Lung (tissue), 11 donors: ENCODE measurements at regions not wholly inside any gene's neighbourhood (a gene's known extent, or its start where the extent isn't known, plus 50 kb on each side); places are given as distances from the start of the nearest gene placed in this dataset.

ENCODE experiments used
- ATAC-seq: fragments of 200-7000 bp; cut with Tn5 transposase; one replicate; pipeline ENCODE4 v1.9.1; 2020; ENCODE audit warnings: moderate number of reproducible peaks; ENCODE audit not compliant: insufficient read depth, low FRiP score
- DNase-seq, 3 donors: peaks; one replicate each; pipeline ENCODE4 v3.0.0-alpha.2; 2013 to 2017
- H3K27ac ChIP-seq, 2 donors: one replicate each; pipeline ENCODE4 v1.5.1; 2013; ENCODE audit warnings: mild to moderate bottlenecking in 2 of 2, moderate library complexity in 2 of 2, control low read depth in 1 of 2, inconsistent platforms in 1 of 2, low read depth in 1 of 2, low read length in 1 of 2
- H3K27me3 ChIP-seq, 3 donors: one replicate each; pipeline ENCODE4 v1.5.1; 2013; ENCODE audit warnings: low read length in 2 of 3; ENCODE audit not compliant: control insufficient read depth in 3 of 3, insufficient read depth in 3 of 3
- H3K36me3 ChIP-seq, 4 donors: one replicate each; pipeline ENCODE4 v1.5.1; 2013; ENCODE audit warnings: low read length in 4 of 4, mild to moderate bottlenecking in 1 of 4, moderate library complexity in 1 of 4; ENCODE audit not compliant: control insufficient read depth in 4 of 4, insufficient read depth in 4 of 4
- H3K4me1 ChIP-seq, 5 donors: one replicate each; pipeline ENCODE4 v1.5.1; 2013; ENCODE audit warnings: low read length in 5 of 5, mild to moderate bottlenecking in 2 of 5, moderate library complexity in 1 of 5; ENCODE audit not compliant: control insufficient read depth in 5 of 5, insufficient read depth in 5 of 5
- H3K4me3 ChIP-seq: one replicate; pipeline ENCODE4 v1.5.1; 2013; ENCODE audit warnings: mild to moderate bottlenecking, control low read depth, moderate library complexity
- H3K9ac ChIP-seq, 2 donors: one replicate each; pipeline ENCODE4 v1.5.1; 2013; ENCODE audit warnings: low read length in 2 of 2, control low read depth in 1 of 2; ENCODE audit not compliant: insufficient read depth in 1 of 2
- H3K9me3 ChIP-seq, 4 donors: one replicate each; pipeline ENCODE4 v1.5.1; 2013; ENCODE audit warnings: low read length in 3 of 4, mild to moderate bottlenecking in 1 of 4, moderate library complexity in 1 of 4; ENCODE audit not compliant: control insufficient read depth in 4 of 4, insufficient read depth in 3 of 4
- WGBS, 2 donors: extraction: QIAGEN DNeasy Blood & Tissue Kit; methylation state at CpG; one replicate each; pipeline ENCODE4 v1.1.7; 2013; 5-methylcytosine and 5-hydroxymethylcytosine counted together
- TF ChIP-seq, protein P1 (sequence below): IDR thresholded peaks from 2 replicates; pipeline ENCODE4 v1.5.1; 2012; ENCODE audit warnings: mild to moderate bottlenecking; ENCODE audit errors: control extremely low read depth, extremely low read depth
- donor health status: control.
- donor health status: control.
- donor health status: Bipolar disorder and iron deficiency.
- donor health status: healthy.
- donor health status: DM: yes; HTN: yes; CAD: no.

DNA sequence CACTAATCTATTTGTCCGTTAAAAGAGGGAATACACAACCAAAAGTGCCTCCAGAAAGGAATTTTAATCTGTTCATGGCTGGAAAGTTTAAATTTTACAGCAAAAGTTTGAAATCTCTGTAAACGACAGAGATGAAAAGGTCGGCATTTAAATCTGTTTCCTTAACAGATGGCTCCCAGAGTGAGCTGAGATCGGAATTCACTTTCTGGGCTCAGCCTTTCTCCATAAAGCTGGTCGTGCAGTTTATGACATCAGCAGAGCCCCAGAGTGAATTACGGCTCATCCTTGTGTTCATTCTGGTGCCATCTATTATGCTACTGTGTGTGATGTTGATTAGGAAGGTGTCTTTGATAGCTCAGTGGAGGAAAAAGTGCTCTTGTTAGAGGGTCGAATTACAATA is 117.6 kb upstream of the ZFP64 start:
- TF ChIP-seq, protein P1, sequence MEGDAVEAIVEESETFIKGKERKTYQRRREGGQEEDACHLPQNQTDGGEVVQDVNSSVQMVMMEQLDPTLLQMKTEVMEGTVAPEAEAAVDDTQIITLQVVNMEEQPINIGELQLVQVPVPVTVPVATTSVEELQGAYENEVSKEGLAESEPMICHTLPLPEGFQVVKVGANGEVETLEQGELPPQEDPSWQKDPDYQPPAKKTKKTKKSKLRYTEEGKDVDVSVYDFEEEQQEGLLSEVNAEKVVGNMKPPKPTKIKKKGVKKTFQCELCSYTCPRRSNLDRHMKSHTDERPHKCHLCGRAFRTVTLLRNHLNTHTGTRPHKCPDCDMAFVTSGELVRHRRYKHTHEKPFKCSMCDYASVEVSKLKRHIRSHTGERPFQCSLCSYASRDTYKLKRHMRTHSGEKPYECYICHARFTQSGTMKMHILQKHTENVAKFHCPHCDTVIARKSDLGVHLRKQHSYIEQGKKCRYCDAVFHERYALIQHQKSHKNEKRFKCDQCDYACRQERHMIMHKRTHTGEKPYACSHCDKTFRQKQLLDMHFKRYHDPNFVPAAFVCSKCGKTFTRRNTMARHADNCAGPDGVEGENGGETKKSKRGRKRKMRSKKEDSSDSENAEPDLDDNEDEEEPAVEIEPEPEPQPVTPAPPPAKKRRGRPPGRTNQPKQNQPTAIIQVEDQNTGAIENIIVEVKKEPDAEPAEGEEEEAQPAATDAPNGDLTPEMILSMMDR, result no peak
- Histone ChIP-seq H3K36me3 (no peaks in the 10 kb centered on the region), H3K9ac (no peak overlapping the region), H3K4me1 (peaks cover 0 to 16% (median 0%) of the 10 kb centered on the region in 5 donors), H3K4me3 (no peak overlapping the region), H3K9me3 (no peaks in the 10 kb centered on the region), H3K27me3 (no peaks in the 10 kb centered on the region), H3K27ac (no peak overlapping the region)
- no peak for ATAC-seq
- 76 to 83% methylated on average over 7 of the region's 7 CpGs for WGBS, 2 donors
- no peak for DNase-seq

DNA sequence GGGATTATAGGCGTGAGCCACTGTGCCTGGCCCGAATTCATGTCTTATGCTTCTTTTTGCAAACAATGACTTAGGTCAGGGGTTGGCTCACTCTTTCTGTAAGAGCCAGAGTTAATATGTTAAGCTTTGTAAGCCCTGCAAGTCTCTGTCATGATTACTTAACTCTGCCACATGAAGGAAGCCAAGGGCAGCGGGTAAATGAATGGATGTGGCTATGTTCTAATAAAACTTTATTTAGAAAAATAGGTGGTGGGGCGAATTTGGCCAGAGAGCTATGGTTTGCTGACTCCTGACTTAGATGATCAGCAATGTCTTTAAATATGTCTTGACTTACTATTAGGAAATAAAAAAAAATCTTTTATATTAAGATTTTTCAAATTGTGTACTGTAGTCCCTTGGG is 114.9 kb upstream of the ZFP64 start:
- TF ChIP-seq, protein P1, result no peak
- no peaks in the 10 kb centered on the region for H3K36me3 ChIP-seq
- DNase-seq (no peak), ATAC-seq (no peak)
- H3K4me3 ChIP-seq, result no peak overlapping the region
- H3K27me3 ChIP-seq, result no peaks in the 10 kb centered on the region
- H3K4me1 ChIP-seq, result no peaks in the 10 kb centered on the region
- H3K9ac ChIP-seq, result no peak overlapping the region
- H3K27ac ChIP-seq, result no peak overlapping the region
- H3K9me3 ChIP-seq, result no peaks in the 10 kb centered on the region
- 90% methylated on average over 4 of the region's 4 CpGs for WGBS, 2 donors

DNA sequence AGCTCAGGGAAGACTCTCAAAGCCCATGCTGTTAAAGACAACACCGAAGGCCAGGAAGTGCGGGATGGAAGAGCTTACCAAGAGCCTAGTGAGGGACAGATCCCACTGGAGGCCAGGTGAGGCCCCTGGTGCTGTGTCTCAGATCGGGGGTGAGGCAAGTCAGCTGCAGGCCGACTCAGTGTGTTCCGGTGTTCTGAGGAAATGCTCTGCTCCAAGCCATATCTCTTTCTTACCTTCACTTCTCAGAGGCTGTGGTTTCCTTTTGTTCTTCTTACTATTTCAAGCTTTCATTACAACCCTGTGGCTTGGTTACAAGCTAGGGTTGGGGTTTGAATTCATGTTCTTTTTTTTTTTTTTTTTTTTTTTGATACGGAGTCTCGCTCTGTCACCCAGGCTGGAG is 114.3 kb upstream of the ZFP64 start:
- Histone ChIP-seq H3K4me1 (no peaks in the 10 kb centered on the region), H3K9me3 (no peaks in the 10 kb centered on the region), H3K9ac (no peak overlapping the region), H3K27ac (no peak overlapping the region), H3K36me3 (no peaks in the 10 kb centered on the region), H3K27me3 (no peaks in the 10 kb centered on the region), H3K4me3 (no peak overlapping the region)
- TF ChIP-seq, protein P1, result no peak
- 52 to 70% methylated on average over 7 of the region's 7 CpGs for WGBS, 2 donors
- DNase-seq (no peak), ATAC-seq (no peak)

DNA sequence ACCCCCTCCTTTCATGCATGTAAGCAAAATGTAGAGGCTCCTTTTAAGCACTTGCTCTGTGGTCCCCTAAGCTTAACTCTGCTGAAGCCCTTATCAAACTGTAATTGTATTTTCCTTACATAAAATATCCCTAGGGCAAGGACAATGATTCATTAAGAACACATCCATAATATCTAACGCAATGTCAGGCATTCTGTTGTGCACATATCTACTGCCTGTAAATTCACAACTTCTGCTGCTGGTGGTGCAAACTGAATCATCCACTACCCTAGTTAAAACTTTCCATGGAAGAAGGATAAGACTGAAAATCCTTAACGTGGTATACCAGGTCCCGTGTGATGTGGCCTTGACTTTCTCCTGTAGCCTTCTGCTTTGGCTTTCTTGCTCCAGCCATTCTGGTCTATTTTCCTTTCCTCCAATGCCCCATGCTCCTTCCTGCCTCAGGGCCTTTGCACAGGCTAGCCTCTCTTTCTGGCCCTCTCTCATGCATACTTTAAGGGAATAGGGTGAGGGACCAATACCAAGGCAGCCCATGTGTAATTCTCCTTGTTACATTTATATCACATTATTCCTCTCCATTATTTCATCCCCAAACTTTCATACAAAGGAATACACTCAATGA is 113.6 kb upstream of the ZFP64 start:
- WGBS, 2 donors, result 93 to 94% methylated on average over 3 of the region's 3 CpGs
- H3K4me1 ChIP-seq, result no peaks in the 10 kb centered on the region
- TF ChIP-seq, protein P1, result no peak

More for the DNA sequence above, 113.6 kb upstream of the ZFP64 start:
- no peaks in the 10 kb centered on the region for H3K27me3 ChIP-seq
- H3K4me3 ChIP-seq, result no peak overlapping the region
- DNase-seq, result no peak
- no peak overlapping the region for H3K27ac ChIP-seq
- H3K36me3 ChIP-seq, result no peaks in the 10 kb centered on the region
- no peaks in the 10 kb centered on the region for H3K9me3 ChIP-seq
- no peak overlapping the region for H3K9ac ChIP-seq
- no peak for ATAC-seq
